Nephron (organoid): ENCODE measurements at regions not wholly inside any gene's neighbourhood (a gene's known extent, or its start where the extent isn't known, plus 50 kb on each side); places are given as distances from the start of the nearest gene placed in this dataset.
A peak's percentile ranks its signal among the peaks of the same experiment; 100 is the strongest.

Experiments
- H3K27ac Mint-ChIP-seq, 3 experiments: 2 replicates each; pipeline ENCODE4 v1.8.0; 2020; ENCODE audit warnings: mixed read lengths in 3 of 3, mild to moderate bottlenecking in 2 of 3, moderate library complexity in 1 of 3
- H3K27me3 Mint-ChIP-seq: 2 replicates; pipeline ENCODE4 v1.8.0; 2021; ENCODE audit warnings: low read depth, mild to moderate bottlenecking, moderate library complexity, mixed read lengths
- H3K36me3 Mint-ChIP-seq: 2 replicates; pipeline ENCODE4 v1.8.0; 2020; ENCODE audit warnings: low read depth, mixed read lengths
- H3K4me1 Mint-ChIP-seq: 2 replicates; pipeline ENCODE4 v1.8.0; 2020; ENCODE audit warnings: mixed read lengths
- H3K4me3 Mint-ChIP-seq, 3 experiments: 2 replicates each; pipeline ENCODE4 v1.8.0; 2020; ENCODE audit warnings: mild to moderate bottlenecking in 3 of 3, mixed read lengths in 3 of 3, moderate library complexity in 2 of 3
- H3K9me3 Mint-ChIP-seq: 2 replicates; pipeline ENCODE4 v1.8.0; 2020; ENCODE audit warnings: mixed read lengths
- TF ChIP-seq, protein P1 (sequence below), 3 experiments: fragments of 200-600 bp; sonication (generic); IDR thresholded peaks; one replicate each; pipeline ENCODE4 v1.5.0; 2021; ENCODE audit warnings: antibody characterized with exemption in 3 of 3; ENCODE audit not compliant: unreplicated experiment in 3 of 3

- H3K27ac Mint-ChIP-seq, result peak overlapping the region; percentile 6 to 46 (median 8)
- H3K36me3 Mint-ChIP-seq, result no peaks in the 10 kb centered on the region
Measured at GRCh38 chr3:156608601-156609514, 53.9 kb upstream of the SSR3 start.

GRCh38 chr3:156606729-156607128 is 51.8 kb upstream of the SSR3 start:
- Mint-ChIP-seq H3K36me3 (no peaks in the 10 kb centered on the region), H3K4me3 (peak overlapping the region in 2 of 3 experiments; percentile 27 to 65), H3K4me1 (peaks cover 17% of the 10 kb centered on the region), H3K27me3 (no peaks in the 10 kb centered on the region), H3K27ac (peak overlapping the region in 2 of 3 experiments; percentile 11 to 83), H3K9me3 (no peaks in the 10 kb centered on the region)
- TF ChIP-seq, protein P1, sequence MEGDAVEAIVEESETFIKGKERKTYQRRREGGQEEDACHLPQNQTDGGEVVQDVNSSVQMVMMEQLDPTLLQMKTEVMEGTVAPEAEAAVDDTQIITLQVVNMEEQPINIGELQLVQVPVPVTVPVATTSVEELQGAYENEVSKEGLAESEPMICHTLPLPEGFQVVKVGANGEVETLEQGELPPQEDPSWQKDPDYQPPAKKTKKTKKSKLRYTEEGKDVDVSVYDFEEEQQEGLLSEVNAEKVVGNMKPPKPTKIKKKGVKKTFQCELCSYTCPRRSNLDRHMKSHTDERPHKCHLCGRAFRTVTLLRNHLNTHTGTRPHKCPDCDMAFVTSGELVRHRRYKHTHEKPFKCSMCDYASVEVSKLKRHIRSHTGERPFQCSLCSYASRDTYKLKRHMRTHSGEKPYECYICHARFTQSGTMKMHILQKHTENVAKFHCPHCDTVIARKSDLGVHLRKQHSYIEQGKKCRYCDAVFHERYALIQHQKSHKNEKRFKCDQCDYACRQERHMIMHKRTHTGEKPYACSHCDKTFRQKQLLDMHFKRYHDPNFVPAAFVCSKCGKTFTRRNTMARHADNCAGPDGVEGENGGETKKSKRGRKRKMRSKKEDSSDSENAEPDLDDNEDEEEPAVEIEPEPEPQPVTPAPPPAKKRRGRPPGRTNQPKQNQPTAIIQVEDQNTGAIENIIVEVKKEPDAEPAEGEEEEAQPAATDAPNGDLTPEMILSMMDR (IDR thresholded peaks at IDR 0.05; ENCODE audit: unreplicated experiment in 3 of 3), result no peak

More at GRCh38 chr3:156608601-156609514, 53.9 kb upstream of the SSR3 start:
- TF ChIP-seq, protein P1 (IDR thresholded peaks at IDR 0.05; ENCODE audit: unreplicated experiment in 3 of 3), result no peak
- Mint-ChIP-seq H3K9me3 (no peaks in the 10 kb centered on the region), H3K4me1 (peaks cover 17% of the 10 kb centered on the region), H3K27me3 (no peaks in the 10 kb centered on the region), H3K4me3 (no peak overlapping the region)

DNA sequence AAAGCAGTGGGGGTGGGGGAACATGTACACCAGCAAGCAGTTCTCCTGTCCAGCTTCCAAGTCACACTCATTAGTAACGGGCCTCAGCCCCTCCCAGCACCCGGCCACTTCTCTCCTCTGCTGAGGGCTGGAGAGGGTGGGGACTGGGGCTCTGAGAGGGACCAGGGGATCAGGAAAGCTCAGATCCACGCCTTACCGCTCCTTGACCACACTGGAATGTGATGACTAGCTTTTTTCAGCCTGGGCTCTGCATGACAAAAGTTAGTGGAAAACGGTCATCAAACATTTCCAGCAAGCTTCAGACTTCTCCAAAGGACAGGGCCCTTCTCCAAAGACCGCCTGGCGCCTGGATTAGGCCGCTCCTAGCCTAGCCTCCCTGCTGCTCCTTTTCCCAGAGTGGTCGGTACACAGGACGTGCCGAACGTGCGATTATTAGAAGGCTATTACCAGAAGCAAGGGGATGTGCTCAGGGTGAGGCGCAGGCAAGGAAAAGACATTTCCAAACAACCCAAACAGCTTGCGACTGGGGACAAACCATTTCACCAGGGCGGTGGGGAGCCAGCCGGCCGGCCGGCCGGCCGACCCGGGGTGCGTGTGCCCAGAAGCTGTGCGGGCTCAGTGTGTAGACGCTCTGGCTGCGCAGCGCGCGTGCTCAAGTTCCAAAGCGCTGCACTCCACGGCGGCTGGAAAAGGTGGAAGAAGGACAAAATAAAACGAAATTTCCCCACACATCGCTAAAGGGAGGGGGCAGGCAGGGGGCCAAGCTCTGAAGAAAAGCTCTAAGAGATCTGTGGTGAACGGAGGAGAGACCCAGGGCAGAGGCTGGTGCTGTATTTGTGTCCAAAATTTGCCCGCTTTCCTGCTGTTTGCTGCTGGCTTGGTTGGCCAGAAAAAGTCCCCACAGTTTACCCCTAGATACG is 51.0 kb upstream of the SSR3 start:
- Mint-ChIP-seq H3K36me3 (no peaks in the 10 kb centered on the region), H3K4me1 (peaks cover 17% of the 10 kb centered on the region), H3K27me3 (no peaks in the 10 kb centered on the region)

DNA sequence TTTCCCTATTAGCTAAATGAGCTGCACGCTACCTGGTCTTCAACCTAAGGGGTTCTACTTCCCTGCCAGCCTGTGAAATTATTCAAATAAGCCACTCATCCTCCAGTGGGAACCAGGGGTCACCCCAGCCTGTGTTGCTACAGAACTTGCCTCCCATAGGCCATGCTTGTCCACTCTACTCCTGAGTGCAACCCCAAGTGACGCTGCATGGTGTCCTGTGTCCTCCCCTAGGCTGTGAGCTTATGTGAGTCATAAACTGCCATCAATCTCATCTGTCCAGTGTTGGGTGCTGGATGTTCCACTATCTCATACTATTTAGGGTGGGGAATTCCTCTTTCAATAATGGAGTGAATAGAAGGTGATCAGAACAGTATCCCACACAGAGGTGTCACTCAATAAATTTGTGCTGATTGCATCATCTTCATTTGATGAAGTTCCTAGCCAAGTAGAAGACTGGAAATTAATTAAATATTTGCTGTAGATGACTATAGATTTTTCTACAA is 49.8 kb upstream of the SSR3 start:
- Mint-ChIP-seq H3K36me3 (no peaks in the 10 kb centered on the region), H3K9me3 (no peaks in the 10 kb centered on the region), H3K27ac (no peak overlapping the region), H3K27me3 (no peaks in the 10 kb centered on the region), H3K4me1 (peaks cover 17% of the 10 kb centered on the region), H3K4me3 (no peak overlapping the region)
- TF ChIP-seq, protein P1 (IDR thresholded peaks at IDR 0.05; ENCODE audit: unreplicated experiment in 3 of 3), result no peak

More for the DNA sequence above, 51.0 kb upstream of the SSR3 start:
- TF ChIP-seq, protein P1 (IDR thresholded peaks at IDR 0.05; ENCODE audit: unreplicated experiment in 3 of 3), result no peak
- peak overlapping the region; percentile 83 to 94 (median 93) for H3K27ac Mint-ChIP-seq
- H3K9me3 Mint-ChIP-seq, result no peaks in the 10 kb centered on the region
- peak overlapping the region; percentile 69 to 77 (median 71) for H3K4me3 Mint-ChIP-seq
